GM06990 (cell line): ENCODE measurements at regions not wholly inside any gene's neighbourhood (a gene's known extent, or its start where the extent isn't known, plus 50 kb on each side); places are given as distances from the start of the nearest gene placed in this dataset.

Source experiments
- DNase-seq: peaks from one replicate; pipeline ENCODE4 v3.0.0-alpha.2; 2011; ENCODE audit not compliant: insufficient read length; ENCODE audit errors: extremely low read depth
- H3K27me3 ChIP-seq: replicated peaks from 2 replicates; pipeline ENCODE4 v1.6.0; 2011; ENCODE audit warnings: low read length; ENCODE audit not compliant: control insufficient read depth, insufficient read depth
- H3K36me3 ChIP-seq: 2 replicates; pipeline ENCODE4 v1.5.1; 2011; ENCODE audit warnings: low read length; ENCODE audit not compliant: control insufficient read depth, insufficient read depth
- H3K4me3 ChIP-seq: replicated peaks from 2 replicates; pipeline ENCODE4 v1.5.1; 2011; ENCODE audit warnings: low read depth, mild to moderate bottlenecking, control low read depth, low read length
- TF ChIP-seq, protein P1 (sequence below): IDR thresholded peaks from 2 replicates; pipeline ENCODE4 v1.5.1; 2011; ENCODE audit warnings: low read length, control low read depth, mild to moderate bottlenecking, inconsistent platforms; ENCODE audit not compliant: insufficient read depth, poor library complexity, severe bottlenecking

DNA sequence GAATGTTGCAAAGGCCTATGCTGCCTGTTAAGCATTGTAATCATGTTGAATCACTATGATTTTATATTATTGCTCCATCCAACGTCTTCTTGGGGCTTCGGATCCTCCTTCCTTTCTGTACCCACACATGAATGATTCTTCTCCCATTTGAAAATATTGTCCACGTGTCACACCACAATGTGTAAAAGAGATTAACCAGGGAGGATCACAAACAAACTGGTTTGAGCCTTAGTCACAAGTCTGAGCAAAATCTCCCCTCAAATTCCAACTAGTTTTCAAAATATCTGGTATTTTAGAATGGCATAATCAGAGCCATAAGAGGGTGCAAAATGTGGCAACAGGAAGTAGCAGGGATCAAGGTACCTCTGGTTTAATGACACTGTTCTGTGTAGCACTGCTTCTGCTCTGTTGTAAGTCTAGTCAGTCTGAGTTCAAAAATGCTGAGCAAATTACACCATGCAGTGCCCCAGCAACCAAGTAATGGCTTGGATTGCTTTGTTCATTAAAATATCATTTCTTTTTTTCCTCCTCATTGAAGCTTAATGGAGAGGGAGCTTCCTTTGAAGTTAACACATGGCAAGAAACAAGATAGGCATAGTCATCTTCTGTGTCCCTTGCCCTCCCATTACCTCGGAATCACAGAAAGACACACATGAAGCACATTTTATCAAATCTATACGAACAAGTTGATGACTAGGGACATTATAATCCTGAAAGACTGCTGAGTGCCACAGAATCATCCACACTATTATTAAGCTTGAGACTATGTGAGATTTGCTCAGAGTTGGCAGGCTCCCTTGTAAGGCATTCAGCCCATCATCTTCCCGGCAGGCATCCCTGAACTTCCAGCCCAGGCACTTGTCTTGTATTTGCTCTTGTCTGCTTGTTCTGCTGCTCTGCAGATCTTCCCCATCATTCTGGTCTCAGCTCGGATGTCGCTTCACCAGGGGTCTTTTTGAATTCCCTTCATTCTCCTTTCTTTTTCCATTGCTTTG lies 102.0 kb upstream of the PRLR start:
- no peak overlapping the region for H3K4me3 ChIP-seq
- DNase-seq: no peak
- TF ChIP-seq, protein P1, sequence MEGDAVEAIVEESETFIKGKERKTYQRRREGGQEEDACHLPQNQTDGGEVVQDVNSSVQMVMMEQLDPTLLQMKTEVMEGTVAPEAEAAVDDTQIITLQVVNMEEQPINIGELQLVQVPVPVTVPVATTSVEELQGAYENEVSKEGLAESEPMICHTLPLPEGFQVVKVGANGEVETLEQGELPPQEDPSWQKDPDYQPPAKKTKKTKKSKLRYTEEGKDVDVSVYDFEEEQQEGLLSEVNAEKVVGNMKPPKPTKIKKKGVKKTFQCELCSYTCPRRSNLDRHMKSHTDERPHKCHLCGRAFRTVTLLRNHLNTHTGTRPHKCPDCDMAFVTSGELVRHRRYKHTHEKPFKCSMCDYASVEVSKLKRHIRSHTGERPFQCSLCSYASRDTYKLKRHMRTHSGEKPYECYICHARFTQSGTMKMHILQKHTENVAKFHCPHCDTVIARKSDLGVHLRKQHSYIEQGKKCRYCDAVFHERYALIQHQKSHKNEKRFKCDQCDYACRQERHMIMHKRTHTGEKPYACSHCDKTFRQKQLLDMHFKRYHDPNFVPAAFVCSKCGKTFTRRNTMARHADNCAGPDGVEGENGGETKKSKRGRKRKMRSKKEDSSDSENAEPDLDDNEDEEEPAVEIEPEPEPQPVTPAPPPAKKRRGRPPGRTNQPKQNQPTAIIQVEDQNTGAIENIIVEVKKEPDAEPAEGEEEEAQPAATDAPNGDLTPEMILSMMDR: no peak
- no peaks in the 10 kb centered on the region for H3K36me3 ChIP-seq
- no peaks in the 10 kb centered on the region for H3K27me3 ChIP-seq

DNA sequence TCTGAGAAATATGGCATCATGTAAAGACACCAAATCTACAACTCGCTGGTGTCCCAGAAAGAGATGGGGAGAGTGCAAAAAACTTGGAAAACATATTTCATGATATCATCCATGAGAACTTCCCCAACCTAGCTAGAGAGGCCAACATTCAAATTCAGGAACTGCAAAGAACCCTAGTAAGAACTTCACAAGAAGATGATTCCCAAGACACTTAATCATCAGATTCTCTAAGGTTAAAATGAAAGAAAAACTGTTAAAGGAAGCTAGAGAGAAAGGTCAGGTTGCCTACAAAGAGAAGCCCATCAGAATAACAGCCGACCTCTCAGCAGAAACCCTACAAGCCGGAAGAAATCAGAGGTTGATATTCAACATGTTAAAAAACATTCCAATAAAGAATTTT lies 95.5 kb upstream of the PRLR start:
- Histone ChIP-seq H3K27me3 (no peaks in the 10 kb centered on the region; the same call in none of the 2 replicates), H3K36me3 (no peaks in the 10 kb centered on the region), H3K4me3 (no peak overlapping the region)
- no peak for DNase-seq
- TF ChIP-seq, protein P1: no peak

GRCh38 chr5:35324679-35325078 lies 94.4 kb upstream of the PRLR start:
- no peak for DNase-seq
- no peaks in the 10 kb centered on the region for H3K36me3 ChIP-seq
- H3K4me3 ChIP-seq: no peak overlapping the region
- TF ChIP-seq, protein P1: no peak
- no peaks in the 10 kb centered on the region; the same call in none of the 2 replicates for H3K27me3 ChIP-seq

- no peak for DNase-seq
- H3K4me3 ChIP-seq: no peak overlapping the region
- no peaks in the 10 kb centered on the region for H3K36me3 ChIP-seq
- H3K27me3 ChIP-seq: no peaks in the 10 kb centered on the region; the same call in none of the 2 replicates
- TF ChIP-seq, protein P1: no peak
These were observed 93.9 kb upstream of the PRLR start for GRCh38 chr5:35324201-35324600.

- no peak overlapping the region for H3K4me3 ChIP-seq
- TF ChIP-seq, protein P1: no peak
- H3K36me3 ChIP-seq: no peaks in the 10 kb centered on the region
- DNase-seq: peak; percentile 54
- H3K27me3 ChIP-seq: no peaks in the 10 kb centered on the region; the same call in none of the 2 replicates
These were observed 89.7 kb upstream of the PRLR start for GRCh38 chr5:35320029-35320428.
